GM23248 (cell line): ENCODE measurements at regions not wholly inside any gene's neighbourhood (a gene's known extent, or its start where the extent isn't known, plus 50 kb on each side); places are given as distances from the start of the nearest gene placed in this dataset.
"Not testable (repeated sequence)": the region's sequence is repeated elsewhere in the genome, so short reads cannot be mapped to it uniquely, and the experiment has no call there.

Experiments
- DNase-seq: peaks from one replicate; pipeline ENCODE4 v3.0.0-alpha.2; 2015
- H2AFZ ChIP-seq: fragments of 200-600 bp; sonication (generic); 2 replicates; pipeline ENCODE4 v1.6.1; 2016; ENCODE audit warnings: antibody characterized with exemption
- H3F3A ChIP-seq: fragments of 200-600 bp; sonication (generic); 2 replicates; pipeline ENCODE4 v1.6.1; 2016; ENCODE audit warnings: mild to moderate bottlenecking, antibody characterized with exemption, mixed run types; ENCODE audit not compliant: insufficient read depth
- H3K27ac ChIP-seq: fragments of 200-600 bp; sonication (generic); 2 replicates; pipeline ENCODE4 v1.5.1; 2016; ENCODE audit warnings: mild to moderate bottlenecking
- H3K27me3 ChIP-seq: fragments of 200-600 bp; sonication (generic); replicated peaks from 2 replicates; pipeline ENCODE4 v1.6.1; 2016; ENCODE audit warnings: mild to moderate bottlenecking; ENCODE audit not compliant: insufficient read depth
- H3K36me3 ChIP-seq: fragments of 200-600 bp; sonication (generic); 2 replicates; pipeline ENCODE4 v1.6.1; 2016; ENCODE audit warnings: low read depth, mild to moderate bottlenecking
- H3K4me1 ChIP-seq: fragments of 200-600 bp; sonication (generic); 2 replicates; pipeline ENCODE4 v1.6.1; 2016; ENCODE audit warnings: mild to moderate bottlenecking; ENCODE audit not compliant: insufficient read depth
- H3K4me2 ChIP-seq: fragments of 200-600 bp; sonication (generic); one replicate; pipeline ENCODE4 v1.6.1; 2016; ENCODE audit warnings: mild to moderate bottlenecking; ENCODE audit not compliant: unreplicated experiment
- H3K4me3 ChIP-seq: fragments of 200-600 bp; sonication (generic); 2 replicates; pipeline ENCODE4 v1.5.1; 2016; ENCODE audit warnings: mild to moderate bottlenecking
- H3K79me2 ChIP-seq: fragments of 200-600 bp; sonication (generic); 2 replicates; pipeline ENCODE4 v1.6.1; 2016; ENCODE audit warnings: mild to moderate bottlenecking; ENCODE audit not compliant: insufficient read depth
- H3K9ac ChIP-seq: fragments of 200-600 bp; sonication (generic); 2 replicates; pipeline ENCODE4 v1.6.1; 2016; ENCODE audit warnings: mild to moderate bottlenecking
- H3K9me2 ChIP-seq: fragments of 200-600 bp; sonication (generic); 2 replicates; pipeline ENCODE4 v1.6.1; 2016; ENCODE audit warnings: mixed run types, mild to moderate bottlenecking, moderate library complexity; ENCODE audit not compliant: insufficient read depth
- H3K9me3 ChIP-seq: fragments of 200-600 bp; sonication (generic); one replicate; pipeline ENCODE4 v1.6.1; 2017; ENCODE audit warnings: low read depth
- H4K20me1 ChIP-seq: fragments of 200-600 bp; sonication (generic); 2 replicates; pipeline ENCODE4 v1.6.0; 2016; ENCODE audit not compliant: insufficient read depth
- EZH2 ChIP-seq: fragments of 200-600 bp; sonication (generic); IDR thresholded peaks from 2 replicates; pipeline ENCODE4 v1.6.1; 2018; ENCODE audit warnings: antibody characterized with exemption, mild to moderate bottlenecking; ENCODE audit not compliant: insufficient read depth, poor library complexity, severe bottlenecking
- EZH2phosphoT487 ChIP-seq: fragments of 200-600 bp; sonication (generic); IDR thresholded peaks from 2 replicates; pipeline ENCODE4 v1.6.1; 2018; ENCODE audit warnings: antibody characterized with exemption, moderate library complexity, mild to moderate bottlenecking, low read depth; ENCODE audit not compliant: insufficient read depth
- WGBS, 2 experiments: methylation state at CpG; one replicate each; pipeline ENCODE4 v1.1.6; 2015 to 2017; ENCODE audit warnings: low lambda C conversion rate in 2 of 2, low coverage in 1 of 2; ENCODE audit errors: missing lambda C conversion rate in 2 of 2; 5-methylcytosine and 5-hydroxymethylcytosine counted together
- in situ Hi-C: fragments of 300-500 bp; cut with MboI; formaldehyde crosslinking; loops from 2 replicates; pipeline ENCODE4 v1.15.0; 2020

- DNase-seq: no peak
- in situ Hi-C loops: no loop called here
- 81 to 86% methylated on average over 7 of the region's 7 CpGs for WGBS, 2 experiments
- no peaks in the 10 kb centered on the region for H3K9me2 ChIP-seq
- no peaks in the 10 kb centered on the region for H3K9me3 ChIP-seq
- no peaks in the 10 kb centered on the region for H3K79me2 ChIP-seq
- no peaks in the 10 kb centered on the region for H3K27me3 ChIP-seq
- no peaks in the 10 kb centered on the region for H4K20me1 ChIP-seq
- no peak overlapping the region for H3K9ac ChIP-seq
- no peak overlapping the region for H3K4me2 ChIP-seq
- H3K4me3 ChIP-seq: no peak overlapping the region
- no peak overlapping the region for H3K27ac ChIP-seq
- H3K4me1 ChIP-seq: no peaks in the 10 kb centered on the region
- peaks cover 6% of the 10 kb centered on the region; the same call in 1 of the 2 replicates for H3F3A ChIP-seq
- no peaks in the 10 kb centered on the region for H3K36me3 ChIP-seq
- no peak overlapping the region for H2AFZ ChIP-seq
- no peak for TF ChIP-seq EZH2phosphoT487
- TF ChIP-seq EZH2: no peak
These were observed 142.4 kb downstream of the SMIM20 start for GRCh38 chr4:26056406-26056805.

- DNase-seq, H3K36me3 ChIP-seq, H3K9me3 ChIP-seq, H3K4me1 ChIP-seq, in situ Hi-C loops, H3K4me3 ChIP-seq, H3K9me2 ChIP-seq, H4K20me1 ChIP-seq, H3K27me3 ChIP-seq, H3K27ac ChIP-seq, H3K79me2 ChIP-seq, H2AFZ ChIP-seq, H3F3A ChIP-seq, H3K4me2 ChIP-seq, H3K9ac ChIP-seq: not testable (repeated sequence)
- WGBS, 2 experiments: 66 to 72% methylated on average over 3 of the region's 3 CpGs
These were observed 143.8 kb downstream of the SMIM20 start for GRCh38 chr4:26057839-26058238.

GRCh38 chr4:26058537-26058936 is 144.5 kb downstream of the SMIM20 start:
- H3K4me3 ChIP-seq: no peak overlapping the region
- H3K9ac ChIP-seq: no peak overlapping the region
- peaks cover 6% of the 10 kb centered on the region; the same call in 1 of the 2 replicates for H3F3A ChIP-seq
- no peaks in the 10 kb centered on the region for H3K4me1 ChIP-seq
- no peaks in the 10 kb centered on the region for H3K79me2 ChIP-seq
- H3K36me3 ChIP-seq: no peaks in the 10 kb centered on the region
- H4K20me1 ChIP-seq: no peaks in the 10 kb centered on the region
- no peaks in the 10 kb centered on the region for H3K27me3 ChIP-seq
- H3K4me2 ChIP-seq: no peak overlapping the region
- no peak overlapping the region for H3K27ac ChIP-seq
- WGBS, 2 experiments: 35 to 47% methylated on average over 7 of the region's 7 CpGs
- in situ Hi-C loops: no loop called here
- H2AFZ ChIP-seq: no peak overlapping the region
- no peak for TF ChIP-seq EZH2
- TF ChIP-seq EZH2phosphoT487: no peak
- DNase-seq: no peak
- no peaks in the 10 kb centered on the region for H3K9me3 ChIP-seq
- no peaks in the 10 kb centered on the region for H3K9me2 ChIP-seq

- no peak overlapping the region for H3K4me3 ChIP-seq
- H3K27me3 ChIP-seq: no peaks in the 10 kb centered on the region
- 87 to 93% methylated on average over 5 of the region's 5 CpGs for WGBS, 2 experiments
- DNase-seq: no peak
- no peak overlapping the region for H3K9ac ChIP-seq
- in situ Hi-C loops: no loop called here
- no peak overlapping the region for H3K4me2 ChIP-seq
- H3K79me2 ChIP-seq: no peaks in the 10 kb centered on the region
- no peaks in the 10 kb centered on the region for H3K9me2 ChIP-seq
- H3K9me3 ChIP-seq: no peaks in the 10 kb centered on the region
- no peak overlapping the region for H3K27ac ChIP-seq
- no peak overlapping the region for H2AFZ ChIP-seq
- no peaks in the 10 kb centered on the region for H3K36me3 ChIP-seq
- no peak for TF ChIP-seq EZH2phosphoT487
- TF ChIP-seq EZH2: no peak
- no peaks in the 10 kb centered on the region for H4K20me1 ChIP-seq
- peaks cover 6% of the 10 kb centered on the region; the same call in 1 of the 2 replicates for H3F3A ChIP-seq
- no peaks in the 10 kb centered on the region for H3K4me1 ChIP-seq
These were observed 145.6 kb downstream of the SMIM20 start for GRCh38 chr4:26059391-26060154.

- no peaks in the 10 kb centered on the region for H4K20me1 ChIP-seq
- H2AFZ ChIP-seq: no peak overlapping the region
- H3K79me2 ChIP-seq: no peaks in the 10 kb centered on the region
- H3K4me2 ChIP-seq: no peak overlapping the region
- H3K4me1 ChIP-seq: no peaks in the 10 kb centered on the region
- H3F3A ChIP-seq: peaks cover 6% of the 10 kb centered on the region; the same call in 1 of the 2 replicates
- no peak overlapping the region for H3K27ac ChIP-seq
- H3K36me3 ChIP-seq: no peaks in the 10 kb centered on the region
- in situ Hi-C loops: no loop called here
- H3K9me2 ChIP-seq: no peaks in the 10 kb centered on the region
- TF ChIP-seq EZH2phosphoT487: no peak
- no peaks in the 10 kb centered on the region for H3K9me3 ChIP-seq
- 73% methylated on average over 3 of the region's 3 CpGs for whole genome bisulfite sequencing, 2 experiments
- H3K4me3 ChIP-seq: no peak overlapping the region
- H3K9ac ChIP-seq: no peak overlapping the region
- H3K27me3 ChIP-seq: no peaks in the 10 kb centered on the region; the same call in 1 of the 2 replicates
- peak; percentile 43 for DNase-seq
These were observed 146.3 kb downstream of the SMIM20 start for GRCh38 chr4:26060286-26060685.
